Spleen (tissue), 11 donors: ENCODE measurements at regions not wholly inside any gene's neighbourhood (a gene's known extent, or its start where the extent isn't known, plus 50 kb on each side); places are given as distances from the start of the nearest gene placed in this dataset.

Source experiments
- DNase-seq: peaks from one replicate; pipeline ENCODE4 v3.0.0-alpha.2; 2020
- H3K27ac ChIP-seq, 8 donors: fragments of 200-600 bp; sonication (generic) in 7 of 8; 1 replicate in 4 of 8; 2 replicates in 4 of 8; pipeline versions ENCODE4 v1.5.0 to v1.8.0; 2016 to 2021; ENCODE audit warnings: inconsistent platforms in 4 of 8, mild to moderate bottlenecking in 4 of 8, moderate library complexity in 1 of 8
- H3K27me3 ChIP-seq, 7 donors: fragments of 200-600 bp; sonication (generic) in 6 of 7; replicated peaks in 1 of 7; 1 replicate in 4 of 7; 2 replicates in 3 of 7; pipeline versions ENCODE4 v1.5.0 to v1.8.0; 2016 to 2021; ENCODE audit warnings: inconsistent platforms in 3 of 7, mild to moderate bottlenecking in 1 of 7
- H3K36me3 ChIP-seq, 6 donors: fragments of 200-600 bp; sonication (generic) in 5 of 6; 1 replicate in 4 of 6; 2 replicates in 2 of 6; pipeline versions ENCODE4 v1.5.0 to v1.8.0; 2016 to 2021; ENCODE audit warnings: inconsistent platforms in 2 of 6
- H3K4me1 ChIP-seq, 6 donors: fragments of 200-600 bp; sonication (generic) in 5 of 6; 1 replicate in 3 of 6; 2 replicates in 3 of 6; pipeline versions ENCODE4 v1.5.0 to v1.8.0; 2016 to 2021; ENCODE audit warnings: inconsistent platforms in 3 of 6
- H3K4me3 ChIP-seq, 8 donors: fragments of 200-600 bp; sonication (generic) in 7 of 8; 1 replicate in 4 of 8; 2 replicates in 4 of 8; pipeline versions ENCODE4 v1.5.0 to v1.8.0; 2016 to 2021; ENCODE audit warnings: inconsistent platforms in 4 of 8, mild to moderate bottlenecking in 4 of 8, moderate library complexity in 2 of 8
- H3K9me3 ChIP-seq, 8 donors: fragments of 200-600 bp; sonication (generic) in 7 of 8; 1 replicate in 4 of 8; 2 replicates in 4 of 8; pipeline versions ENCODE4 v1.5.0 to v1.8.0; 2016 to 2021; ENCODE audit warnings: inconsistent platforms in 4 of 8
- POLR2A ChIP-seq, 3 donors: fragments of 450-650 bp; IDR thresholded peaks; one replicate each; pipeline ENCODE4 v1.5.1; 2017; ENCODE audit warnings: antibody characterized with exemption in 3 of 3, mild to moderate bottlenecking in 1 of 3
- POLR2AphosphoS5 ChIP-seq, 3 donors: sonication (generic); formaldehyde crosslinking; IDR thresholded peaks; one replicate each; pipeline ENCODE4 v1.5.1; 2017; ENCODE audit warnings: antibody characterized with exemption in 3 of 3
- WGBS, 5 donors: extraction: QIAGEN DNeasy Blood & Tissue Kit in 3 of 5; methylation state at CpG; one replicate each; pipeline versions ENCODE4 v1.1.5 to v1.1.7; 2013 to 2018; 5-methylcytosine and 5-hydroxymethylcytosine counted together
- intact Hi-C: fragments of 100-400 bp; cut with DNase I; formaldehyde crosslinking; loops from one replicate; pipeline ENCODE4 v1.15.0; 2023; ENCODE audit warnings: low total_unique reads
- TF ChIP-seq, protein P1 (sequence below), 11 experiments: fragments of 200-600 bp in 7 of 11; fragments of 450-650 bp in 4 of 11; sonication (generic) in 4 of 11; IDR thresholded peaks in 8 of 11; conservative IDR thresholded peaks in 3 of 11; 1 replicate in 7 of 11; 2 replicates in 4 of 11; pipeline versions ENCODE4 v1.4.0 to v1.8.0; 2016 to 2021; ENCODE audit warnings: antibody characterized with exemption in 11 of 11, inconsistent platforms in 4 of 11, mild to moderate bottlenecking in 1 of 11
- donor health status: healthy with polysubstance abuse.
- donor health status: DM: no; HTN: no; CAD: no; lungs with moderate emphysema.
- donor health status: DM: no; HTN: no; CAD: no.
- donor health status: Bipolar disorder and iron deficiency.
- donor health status: healthy.
- donor health status: DM: no; HTN: no; CAD: no.
- donor health status: DM: yes; HTN: yes; CAD: no.

DNA sequence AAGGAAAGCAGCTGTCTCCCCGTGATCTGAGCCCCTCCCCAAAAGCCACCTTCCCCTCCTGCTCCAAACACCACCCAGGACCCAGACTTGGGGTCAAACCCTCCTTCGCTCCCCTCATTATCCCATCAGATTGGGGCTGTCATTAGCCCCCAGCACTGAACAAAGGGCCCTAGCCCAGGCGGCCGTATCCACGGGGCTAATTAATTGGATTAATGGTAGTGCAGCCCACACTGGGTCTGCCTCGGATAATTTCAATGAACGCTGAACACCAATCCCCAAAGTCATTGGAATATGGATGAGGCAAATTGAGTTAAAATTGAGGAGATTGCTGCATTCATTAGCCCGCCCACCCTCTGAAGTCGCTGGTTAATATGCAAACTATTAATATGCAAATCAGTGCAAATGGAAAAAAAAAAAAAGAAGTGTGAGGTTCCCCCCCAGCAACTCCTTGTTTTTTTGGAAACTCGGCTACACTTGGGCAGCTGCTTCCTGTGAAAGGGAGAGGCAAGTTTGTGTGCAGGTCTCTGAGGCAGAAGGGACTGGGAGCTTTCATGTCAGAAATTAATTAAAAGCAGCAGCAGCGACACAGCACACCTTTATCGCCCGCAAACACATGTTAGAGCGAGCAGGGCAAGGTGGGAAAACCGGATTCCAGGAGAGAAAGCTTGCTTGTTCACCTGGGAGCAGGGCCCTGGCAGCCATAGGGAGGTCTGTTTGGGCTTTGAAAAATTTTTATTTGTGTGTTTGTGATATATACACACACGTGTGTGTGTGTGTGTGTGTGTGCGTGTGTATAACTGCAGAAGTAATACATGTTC is 517.8 kb downstream of the MIAT start:
- peaks cover 0 to 5% (median 0%) of the 10 kb centered on the region in 6 donors for H3K4me1 ChIP-seq
- H3K4me3 ChIP-seq: no peak overlapping the region
- peaks cover 0 to 25% (median 0%) of the 10 kb centered on the region in 7 donors for H3K27me3 ChIP-seq
- TF ChIP-seq, protein P1, sequence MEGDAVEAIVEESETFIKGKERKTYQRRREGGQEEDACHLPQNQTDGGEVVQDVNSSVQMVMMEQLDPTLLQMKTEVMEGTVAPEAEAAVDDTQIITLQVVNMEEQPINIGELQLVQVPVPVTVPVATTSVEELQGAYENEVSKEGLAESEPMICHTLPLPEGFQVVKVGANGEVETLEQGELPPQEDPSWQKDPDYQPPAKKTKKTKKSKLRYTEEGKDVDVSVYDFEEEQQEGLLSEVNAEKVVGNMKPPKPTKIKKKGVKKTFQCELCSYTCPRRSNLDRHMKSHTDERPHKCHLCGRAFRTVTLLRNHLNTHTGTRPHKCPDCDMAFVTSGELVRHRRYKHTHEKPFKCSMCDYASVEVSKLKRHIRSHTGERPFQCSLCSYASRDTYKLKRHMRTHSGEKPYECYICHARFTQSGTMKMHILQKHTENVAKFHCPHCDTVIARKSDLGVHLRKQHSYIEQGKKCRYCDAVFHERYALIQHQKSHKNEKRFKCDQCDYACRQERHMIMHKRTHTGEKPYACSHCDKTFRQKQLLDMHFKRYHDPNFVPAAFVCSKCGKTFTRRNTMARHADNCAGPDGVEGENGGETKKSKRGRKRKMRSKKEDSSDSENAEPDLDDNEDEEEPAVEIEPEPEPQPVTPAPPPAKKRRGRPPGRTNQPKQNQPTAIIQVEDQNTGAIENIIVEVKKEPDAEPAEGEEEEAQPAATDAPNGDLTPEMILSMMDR (IDR thresholded peaks at IDR 0.05 in 8 of 11, conservative IDR thresholded peaks at IDR 0.05 in 3 of 11): no peak
- no peak for TF ChIP-seq POLR2AphosphoS5 (IDR thresholded peaks at IDR 0.05)
- TF ChIP-seq POLR2A (IDR thresholded peaks at IDR 0.05): no peak
- H3K36me3 ChIP-seq: no peaks in the 10 kb centered on the region
- H3K27ac ChIP-seq: no peak overlapping the region
- no peak for DNase-seq
- intact Hi-C loops: no loop called here
- WGBS, 5 donors: 48 to 66% (median 56%) methylated on average over 17 of the region's 17 CpGs
- H3K9me3 ChIP-seq: no peaks in the 10 kb centered on the region

DNA sequence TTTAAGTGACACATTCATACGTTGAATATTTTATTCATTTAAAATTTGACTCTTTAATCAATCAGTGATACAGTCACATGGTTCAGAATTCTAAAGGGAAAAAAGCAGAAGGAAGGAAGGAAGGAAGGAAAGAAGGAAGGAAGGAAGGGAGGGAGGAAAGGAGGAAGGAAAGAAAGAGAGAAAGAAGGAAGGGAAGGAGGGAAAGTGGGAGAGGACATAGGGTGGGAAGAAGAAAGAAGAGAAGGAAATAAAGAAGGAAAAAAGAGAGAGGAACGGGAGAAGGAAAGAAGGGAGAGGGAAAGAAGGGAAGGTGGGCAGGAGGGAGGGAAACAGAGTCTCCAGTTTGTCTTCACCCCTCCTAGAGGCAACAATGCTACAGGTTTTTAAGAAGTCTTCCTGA is 518.6 kb downstream of the MIAT start:
- peaks cover 0 to 5% (median 0%) of the 10 kb centered on the region in 6 donors for H3K4me1 ChIP-seq

GRCh38 chr22:27179161-27179560 is 521.8 kb downstream of the MIAT start:
- TF ChIP-seq POLR2AphosphoS5 (IDR thresholded peaks at IDR 0.05) (no peak), POLR2A (IDR thresholded peaks at IDR 0.05) (no peak)
- TF ChIP-seq, protein P1 (IDR thresholded peaks at IDR 0.05 in 8 of 11, conservative IDR thresholded peaks at IDR 0.05 in 3 of 11): no peak
- Histone ChIP-seq H3K27ac (no peak overlapping the region), H3K36me3 (no peaks in the 10 kb centered on the region), H3K4me3 (no peak overlapping the region), H3K4me1 (no peaks in the 10 kb centered on the region), H3K9me3 (no peaks in the 10 kb centered on the region), H3K27me3 (peaks cover 0 to 21% (median 0%) of the 10 kb centered on the region in 7 donors)
- intact Hi-C loops: no loop called here
- WGBS, 5 donors: 54 to 80% (median 69%) methylated on average over 3 of the region's 3 CpGs
- no peak for DNase-seq

More for the DNA sequence above, 518.6 kb downstream of the MIAT start:
- TF ChIP-seq POLR2A (IDR thresholded peaks at IDR 0.05): no peak
- TF ChIP-seq POLR2AphosphoS5 (IDR thresholded peaks at IDR 0.05): no peak
- TF ChIP-seq, protein P1 (IDR thresholded peaks at IDR 0.05 in 8 of 11, conservative IDR thresholded peaks at IDR 0.05 in 3 of 11): no peak
- H3K9me3 ChIP-seq: no peaks in the 10 kb centered on the region
- intact Hi-C loops: no loop called here
- no peak overlapping the region for H3K4me3 ChIP-seq
- 57 to 66% (median 61%) methylated on average over 2 of the region's 2 CpGs for WGBS, 5 donors
- no peak for DNase-seq
- no peak overlapping the region for H3K27ac ChIP-seq
- H3K27me3 ChIP-seq: peaks cover 0 to 22% (median 0%) of the 10 kb centered on the region in 7 donors
- no peaks in the 10 kb centered on the region for H3K36me3 ChIP-seq

- intact Hi-C loops: no loop called here
- Histone ChIP-seq H3K9me3 (no peaks in the 10 kb centered on the region), H3K4me1 (no peaks in the 10 kb centered on the region), H3K27ac (no peak overlapping the region), H3K4me3 (no peak overlapping the region), H3K27me3 (peaks cover 0 to 10% (median 0%) of the 10 kb centered on the region in 7 donors), H3K36me3 (no peaks in the 10 kb centered on the region)
- 67 to 96% (median 79%) methylated on average over 3 to 4 of the region's 4 CpGs for WGBS, 5 donors
- TF ChIP-seq POLR2A (IDR thresholded peaks at IDR 0.05): no peak
- TF ChIP-seq, protein P1 (IDR thresholded peaks at IDR 0.05 in 8 of 11, conservative IDR thresholded peaks at IDR 0.05 in 3 of 11): no peak
- TF ChIP-seq POLR2AphosphoS5 (IDR thresholded peaks at IDR 0.05): no peak
- no peak for DNase-seq
Measured at GRCh38 chr22:27181537-27181936, 524.1 kb downstream of the MIAT start.
